MCF 10A (cell line): ENCODE measurements at regions not wholly inside any gene's neighbourhood (a gene's known extent, or its start where the extent isn't known, plus 50 kb on each side); places are given as distances from the start of the nearest gene placed in this dataset.

Experiments used
- BruUV-seq: library from RNA; stranded (reverse); fragments of 400-500 nt; replicated peaks from 2 replicates; lab custom pipeline; 2021; lab: Mats Ljungman, UMichigan
- CTCF ChIA-PET: fragments of 300-600 bp; sonication (Branson Sonifier 250); formaldehyde crosslinking; extraction: SDS; loops from one replicate; lab custom pipeline; 2021; ENCODE audit warnings: antibody characterized with exemption, inconsistent platforms; lab: Yijun Ruan, JAX
- POLR2A ChIA-PET: fragments of 300-600, 350-650 bp; sonication (Branson Sonifier 250); formaldehyde crosslinking; extraction: SDS; loops from one replicate; lab custom pipeline; 2020; ENCODE audit warnings: antibody characterized with exemption, inconsistent platforms; lab: Yijun Ruan, JAX
- DNase-seq: peaks from one replicate; pipeline ENCODE4 v3.0.0-alpha.2; 2018; ENCODE audit not compliant: unreplicated experiment
- H3K27ac Mint-ChIP-seq: one replicate; pipeline ENCODE4 v1.8.0; 2022; ENCODE audit warnings: mild to moderate bottlenecking, low read depth, mixed read lengths; ENCODE audit not compliant: unreplicated experiment
- H3K27me3 Mint-ChIP-seq: one replicate; pipeline ENCODE4 v1.8.0; 2022; ENCODE audit warnings: mixed read lengths; ENCODE audit not compliant: insufficient read depth, unreplicated experiment
- H3K36me3 Mint-ChIP-seq: one replicate; pipeline ENCODE4 v1.8.0; 2022; ENCODE audit warnings: mild to moderate bottlenecking, moderate library complexity, mixed read lengths; ENCODE audit not compliant: insufficient read depth, unreplicated experiment
- H3K4me1 Mint-ChIP-seq: one replicate; pipeline ENCODE4 v1.8.0; 2022; ENCODE audit warnings: mixed read lengths; ENCODE audit not compliant: insufficient read depth, unreplicated experiment
- H3K4me3 Mint-ChIP-seq: one replicate; pipeline ENCODE4 v1.8.0; 2022; ENCODE audit warnings: mild to moderate bottlenecking, moderate library complexity, mixed read lengths; ENCODE audit not compliant: unreplicated experiment
- H3K9me3 Mint-ChIP-seq: one replicate; pipeline ENCODE4 v1.8.0; 2022; ENCODE audit warnings: mixed read lengths; ENCODE audit not compliant: unreplicated experiment
- intact Hi-C: fragments of 100-400 bp; cut with micrococcal nuclease; formaldehyde crosslinking; loops from 2 replicates; pipeline ENCODE4 v1.14.1; 2022
- TF ChIP-seq, protein P1 (sequence below): fragments of 200-600 bp; IDR thresholded peaks from one replicate; pipeline ENCODE4 v1.8.0; 2022; ENCODE audit warnings: antibody characterized with exemption, mild to moderate bottlenecking; ENCODE audit not compliant: unreplicated experiment

DNA sequence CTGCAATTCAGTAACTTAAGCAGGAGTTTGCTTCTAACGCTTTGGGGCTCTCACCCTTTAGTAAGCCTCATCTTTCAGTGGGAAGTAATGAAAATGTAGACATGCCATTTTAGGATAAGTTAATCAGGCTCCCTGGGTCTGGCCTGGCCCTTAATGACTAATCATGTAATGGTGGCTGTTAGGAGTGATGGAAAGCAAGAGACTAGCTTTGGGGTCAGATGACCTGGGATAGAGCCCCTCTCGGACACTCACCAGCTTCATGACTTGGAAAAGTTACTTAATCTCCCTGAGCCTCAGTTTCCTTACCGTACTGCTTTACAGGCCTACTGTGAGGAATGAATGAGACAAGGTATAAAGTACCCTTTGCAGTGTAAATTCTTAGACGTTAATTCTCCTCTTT lies 194.4 kb downstream of the LPIN1 start:
- Mint-ChIP-seq H3K4me3 (no peak overlapping the region), H3K27me3 (no peaks in the 10 kb centered on the region), H3K9me3 (no peaks in the 10 kb centered on the region), H3K27ac (no peak overlapping the region), H3K4me1 (peaks cover 17% of the 10 kb centered on the region), H3K36me3 (no peaks in the 10 kb centered on the region)
- DNase-seq: no peak
- CTCF ChIA-PET: interaction anchor here (0.9 to 1.9 kb wide), 3 partner anchors 15 to 77 kb away, joined by 3 to 5 read pairs (median 5); no protein-coding TSS in a partner anchor
- TF ChIP-seq, protein P1, sequence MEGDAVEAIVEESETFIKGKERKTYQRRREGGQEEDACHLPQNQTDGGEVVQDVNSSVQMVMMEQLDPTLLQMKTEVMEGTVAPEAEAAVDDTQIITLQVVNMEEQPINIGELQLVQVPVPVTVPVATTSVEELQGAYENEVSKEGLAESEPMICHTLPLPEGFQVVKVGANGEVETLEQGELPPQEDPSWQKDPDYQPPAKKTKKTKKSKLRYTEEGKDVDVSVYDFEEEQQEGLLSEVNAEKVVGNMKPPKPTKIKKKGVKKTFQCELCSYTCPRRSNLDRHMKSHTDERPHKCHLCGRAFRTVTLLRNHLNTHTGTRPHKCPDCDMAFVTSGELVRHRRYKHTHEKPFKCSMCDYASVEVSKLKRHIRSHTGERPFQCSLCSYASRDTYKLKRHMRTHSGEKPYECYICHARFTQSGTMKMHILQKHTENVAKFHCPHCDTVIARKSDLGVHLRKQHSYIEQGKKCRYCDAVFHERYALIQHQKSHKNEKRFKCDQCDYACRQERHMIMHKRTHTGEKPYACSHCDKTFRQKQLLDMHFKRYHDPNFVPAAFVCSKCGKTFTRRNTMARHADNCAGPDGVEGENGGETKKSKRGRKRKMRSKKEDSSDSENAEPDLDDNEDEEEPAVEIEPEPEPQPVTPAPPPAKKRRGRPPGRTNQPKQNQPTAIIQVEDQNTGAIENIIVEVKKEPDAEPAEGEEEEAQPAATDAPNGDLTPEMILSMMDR: no peak
- POLR2A ChIA-PET: interaction anchor here (1.0 to 2.5 kb wide), 3 partner anchors 14 to 777 kb away, joined by 3 to 8 read pairs (median 7); no protein-coding TSS in a partner anchor
- intact Hi-C loops: no loop called here
- BruUV-seq: no TSS peak

DNA sequence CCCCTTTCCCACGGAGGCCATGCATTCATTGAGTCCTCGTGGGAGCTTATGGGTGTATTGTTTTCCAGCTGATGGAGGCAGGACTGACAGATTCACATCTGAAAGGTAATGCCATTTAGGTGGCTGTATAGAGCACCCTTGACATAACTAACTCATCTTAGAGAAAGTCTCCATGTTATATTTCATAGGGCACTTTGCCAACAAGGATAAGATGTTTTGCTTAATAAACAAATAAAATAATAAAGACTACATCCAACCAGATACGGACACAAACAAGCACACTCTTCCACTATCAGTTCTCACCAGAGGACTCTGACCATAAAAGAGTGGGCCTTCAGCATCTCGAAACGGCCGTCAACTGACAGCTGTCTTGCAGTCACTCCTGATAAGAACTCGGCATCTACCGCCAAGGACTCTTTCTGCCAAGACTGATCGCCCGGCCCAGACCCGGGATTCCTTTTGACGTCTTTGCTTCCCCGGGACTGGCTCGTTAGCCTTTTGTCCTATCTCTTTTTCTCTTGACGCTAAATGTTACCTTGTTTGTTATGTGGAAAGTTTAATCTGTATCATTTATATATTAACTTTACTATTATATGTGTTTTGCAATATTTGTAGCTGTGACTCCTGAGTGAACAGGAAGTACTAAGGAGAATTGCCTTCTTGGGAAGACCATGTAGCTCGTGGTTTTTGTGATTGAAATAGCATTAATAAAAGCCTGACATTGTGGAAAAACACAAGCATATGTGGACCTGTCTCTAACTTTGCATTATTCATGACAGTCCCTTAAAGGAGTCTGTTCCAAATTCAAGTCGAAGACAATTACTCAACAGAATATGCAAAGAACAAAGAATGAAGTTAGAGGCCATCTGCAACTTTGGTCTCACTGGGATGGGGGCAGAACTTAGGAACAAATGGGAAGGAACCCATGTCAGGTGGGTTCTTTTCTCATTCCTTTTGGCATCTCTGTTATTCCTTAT lies 195.1 kb downstream of the LPIN1 start:
- ChIA-PET POLR2A (interaction anchor here (1.0 to 2.5 kb wide), 3 partner anchors 13 to 776 kb away, joined by 3 to 8 read pairs (median 7); no protein-coding TSS in a partner anchor), CTCF (no interaction called here)
- Mint-ChIP-seq H3K4me3 (no peak overlapping the region), H3K36me3 (no peaks in the 10 kb centered on the region), H3K9me3 (no peaks in the 10 kb centered on the region), H3K27ac (no peak overlapping the region), H3K4me1 (peaks cover 17% of the 10 kb centered on the region), H3K27me3 (no peaks in the 10 kb centered on the region)
- no peak for DNase-seq
- BruUV-seq: no TSS peak
- intact Hi-C loops: no loop called here
- TF ChIP-seq, protein P1: no peak

DNA sequence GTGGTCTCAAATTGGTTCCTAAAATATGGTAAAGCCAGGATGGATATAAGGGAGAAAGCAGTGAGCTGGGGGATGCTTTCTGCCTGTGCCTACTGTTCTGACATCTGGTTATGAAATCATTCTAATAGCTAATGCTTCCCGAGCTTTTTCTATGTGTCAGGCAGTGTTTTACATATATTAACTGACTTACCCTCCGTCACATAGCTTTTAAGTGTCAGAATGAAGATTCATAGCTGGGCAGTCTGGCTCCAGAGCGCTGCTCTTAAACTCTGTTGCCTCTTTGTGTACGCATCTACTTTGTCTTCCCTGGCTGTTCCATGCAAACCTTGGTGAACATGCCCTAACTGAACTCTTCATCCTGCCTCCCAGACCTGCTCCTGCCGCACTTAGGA lies 195.7 kb downstream of the LPIN1 start:
- no peak overlapping the region for H3K4me3 Mint-ChIP-seq
- ChIA-PET CTCF (no interaction called here), POLR2A (no interaction called here)
- no peak overlapping the region for H3K27ac Mint-ChIP-seq
- TF ChIP-seq, protein P1: no peak
- intact Hi-C loops: no loop called here
- peaks cover 15% of the 10 kb centered on the region for H3K4me1 Mint-ChIP-seq
- no TSS peak for BruUV-seq
- no peak for DNase-seq
- H3K36me3 Mint-ChIP-seq: peaks cover 3% of the 10 kb centered on the region
- H3K9me3 Mint-ChIP-seq: no peaks in the 10 kb centered on the region
- H3K27me3 Mint-ChIP-seq: no peaks in the 10 kb centered on the region

DNA sequence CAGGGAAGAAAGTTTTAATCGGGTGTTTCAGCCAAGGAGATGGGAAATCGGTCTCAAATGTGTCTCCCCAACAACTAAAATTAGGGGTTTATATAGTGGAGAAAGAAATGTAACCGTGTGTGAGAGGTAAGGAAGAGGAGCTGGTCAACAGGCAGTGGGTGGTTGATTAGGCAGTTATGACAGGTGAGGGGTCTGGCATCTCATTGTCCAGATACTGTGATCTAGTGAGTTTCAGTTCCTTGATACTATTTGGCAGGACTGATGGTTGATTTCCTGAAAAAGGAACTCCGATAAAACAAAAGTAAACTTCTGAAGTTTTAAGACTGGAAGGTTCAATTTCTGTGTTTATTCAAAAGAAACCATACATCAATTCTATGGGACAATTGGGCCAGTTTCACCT lies 197.9 kb downstream of the LPIN1 start:
- intact Hi-C loops: no loop called here
- TF ChIP-seq, protein P1: no peak
- Mint-ChIP-seq H3K4me3 (no peak overlapping the region), H3K4me1 (no peaks in the 10 kb centered on the region), H3K36me3 (peaks cover 5% of the 10 kb centered on the region), H3K9me3 (no peaks in the 10 kb centered on the region), H3K27ac (no peak overlapping the region), H3K27me3 (no peaks in the 10 kb centered on the region)
- BruUV-seq: no TSS peak
- POLR2A ChIA-PET: interaction anchor here (0.6 kb wide), 1 partner anchor 812 kb away, joined by 3 read pairs; a partner anchor contains a TSS
- no peak for DNase-seq
- CTCF ChIA-PET: interaction anchor here (0.9 kb wide), 1 partner anchor 29 kb away, joined by 4 read pairs; no protein-coding TSS in a partner anchor
